ENCODE measurements at regions not wholly inside any gene's neighbourhood (a gene's known extent, or its start where the extent isn't known, plus 50 kb on each side); places are given as distances from the start of the nearest gene placed in this dataset.

DNA sequence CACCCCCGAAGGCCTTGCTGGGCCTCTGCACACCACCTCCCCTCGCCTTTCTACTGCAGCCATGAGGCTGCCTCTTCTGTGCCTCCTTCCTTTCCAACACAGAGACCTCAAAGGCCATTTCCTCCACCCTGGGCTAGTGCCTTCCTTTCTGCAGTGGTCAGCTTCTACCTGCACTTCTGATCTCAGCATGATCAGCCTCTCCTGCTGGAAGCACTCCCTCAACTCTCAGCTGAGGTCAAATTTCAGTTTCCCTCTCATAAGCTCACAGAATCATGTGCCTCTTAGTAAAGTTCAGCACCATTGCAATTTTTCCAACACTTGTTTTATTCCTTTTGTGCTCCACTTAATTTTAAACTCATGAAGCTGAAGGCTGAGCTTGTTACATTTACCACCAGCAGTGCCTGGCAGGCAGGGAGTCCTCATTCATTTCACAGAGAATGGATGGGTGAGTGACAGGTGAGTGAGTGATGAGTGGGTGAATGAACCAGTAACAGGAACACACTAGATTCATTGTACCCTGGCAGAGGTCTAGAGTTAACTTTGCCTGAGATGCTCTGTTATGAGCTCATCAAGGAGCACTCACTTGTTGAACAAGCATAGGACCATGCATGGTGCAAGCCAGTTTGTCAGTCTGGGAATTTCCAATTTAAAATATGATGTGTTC, 124.0 kb upstream of the PRSS58 start:
- 86 to 89% methylated on average over 2 of the region's 2 CpGs for WGBS, 2 donors
- Histone ChIP-seq H3K4me3 (no peak overlapping the region), H3K27ac (no peak overlapping the region), H3K9me3 (no peaks in the 10 kb centered on the region), H3K4me1 (no peaks in the 10 kb centered on the region), H3K27me3 (no peaks in the 10 kb centered on the region), H3K36me3 (ENCODE audit: low read depth, missing control alignments) (no peaks in the 10 kb centered on the region)
- intact Hi-C loops (cut with DNase I; ENCODE audit: low total_unique reads) = no loop called here
- TF ChIP-seq, protein P1, sequence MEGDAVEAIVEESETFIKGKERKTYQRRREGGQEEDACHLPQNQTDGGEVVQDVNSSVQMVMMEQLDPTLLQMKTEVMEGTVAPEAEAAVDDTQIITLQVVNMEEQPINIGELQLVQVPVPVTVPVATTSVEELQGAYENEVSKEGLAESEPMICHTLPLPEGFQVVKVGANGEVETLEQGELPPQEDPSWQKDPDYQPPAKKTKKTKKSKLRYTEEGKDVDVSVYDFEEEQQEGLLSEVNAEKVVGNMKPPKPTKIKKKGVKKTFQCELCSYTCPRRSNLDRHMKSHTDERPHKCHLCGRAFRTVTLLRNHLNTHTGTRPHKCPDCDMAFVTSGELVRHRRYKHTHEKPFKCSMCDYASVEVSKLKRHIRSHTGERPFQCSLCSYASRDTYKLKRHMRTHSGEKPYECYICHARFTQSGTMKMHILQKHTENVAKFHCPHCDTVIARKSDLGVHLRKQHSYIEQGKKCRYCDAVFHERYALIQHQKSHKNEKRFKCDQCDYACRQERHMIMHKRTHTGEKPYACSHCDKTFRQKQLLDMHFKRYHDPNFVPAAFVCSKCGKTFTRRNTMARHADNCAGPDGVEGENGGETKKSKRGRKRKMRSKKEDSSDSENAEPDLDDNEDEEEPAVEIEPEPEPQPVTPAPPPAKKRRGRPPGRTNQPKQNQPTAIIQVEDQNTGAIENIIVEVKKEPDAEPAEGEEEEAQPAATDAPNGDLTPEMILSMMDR (IDR thresholded peaks at IDR 0.05) = no peak
- TF ChIP-seq POLR2A (IDR thresholded peaks at IDR 0.05) = no peak
- no peak for DNase-seq

DNA sequence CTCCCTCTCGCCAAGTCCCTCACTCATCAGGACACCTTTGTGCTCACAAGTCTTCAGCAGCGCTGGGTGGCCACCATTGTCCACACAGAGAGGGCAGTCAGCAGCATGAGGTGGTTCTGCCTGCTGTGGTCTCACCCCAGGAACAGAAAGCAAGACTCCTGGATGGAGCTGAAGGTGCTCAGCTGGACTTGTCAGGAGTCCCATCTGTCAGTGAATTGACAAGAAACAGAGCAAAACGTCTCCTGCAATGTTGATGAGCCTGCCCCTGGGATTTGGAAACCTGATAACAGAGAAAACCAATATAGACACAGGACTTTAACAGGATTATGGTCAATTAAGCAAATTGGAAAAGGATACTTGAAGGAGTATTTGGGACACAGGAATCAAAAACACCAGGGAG, 122.2 kb upstream of the PRSS58 start:
- H3K27ac ChIP-seq = no peak overlapping the region

DNA sequence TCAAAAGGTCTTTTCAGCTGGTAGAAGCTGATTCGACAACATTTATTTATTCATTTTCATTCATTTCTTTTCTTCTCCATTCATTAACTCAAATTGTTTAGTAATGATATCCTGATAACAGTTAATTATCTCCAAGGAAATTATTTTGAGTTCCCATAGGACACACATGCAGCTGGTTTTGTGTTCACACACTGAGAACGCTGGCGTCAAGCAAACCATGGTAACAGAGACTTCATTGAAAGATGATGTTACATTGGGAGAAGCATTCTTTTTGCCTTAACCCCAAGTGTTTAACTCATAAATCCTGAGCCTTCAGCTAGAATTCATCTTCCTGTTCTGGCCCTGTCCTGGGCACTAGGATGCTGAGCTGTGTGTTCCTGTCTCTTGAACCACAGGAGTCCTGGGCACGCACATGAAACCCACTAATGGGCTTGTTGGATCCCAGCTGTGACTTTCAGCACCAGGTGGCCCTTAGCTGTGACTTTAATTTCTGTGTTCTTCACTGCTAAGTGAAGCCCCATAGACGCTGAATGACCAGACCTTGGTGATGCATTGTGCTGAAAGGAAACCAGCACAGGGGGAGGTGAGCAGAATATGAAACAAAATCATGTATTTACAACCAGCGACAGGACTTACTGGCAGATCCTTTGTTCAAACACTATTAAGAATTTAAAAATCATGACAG, 121.5 kb upstream of the PRSS58 start:
- no peak for DNase-seq
- TF ChIP-seq, protein P1 (IDR thresholded peaks at IDR 0.05) = no peak
- TF ChIP-seq POLR2A (IDR thresholded peaks at IDR 0.05) = no peak
- Histone ChIP-seq H3K27me3 (no peaks in the 10 kb centered on the region), H3K4me1 (no peaks in the 10 kb centered on the region), H3K4me3 (no peak overlapping the region), H3K36me3 (ENCODE audit: low read depth, missing control alignments) (no peaks in the 10 kb centered on the region), H3K27ac (no peak overlapping the region), H3K9me3 (no peaks in the 10 kb centered on the region)
- 70 to 75% methylated on average over 6 of the region's 6 CpGs for WGBS, 2 donors
- intact Hi-C loops (cut with DNase I; ENCODE audit: low total_unique reads) = no loop called here

More for the DNA sequence above, 122.2 kb upstream of the PRSS58 start:
- 60 to 78% methylated on average over 3 of the region's 3 CpGs for WGBS, 2 donors
- no peaks in the 10 kb centered on the region for H3K36me3 ChIP-seq (ENCODE audit: low read depth, missing control alignments)
- intact Hi-C loops (cut with DNase I; ENCODE audit: low total_unique reads) = no loop called here
- no peaks in the 10 kb centered on the region for H3K9me3 ChIP-seq
- no peak for TF ChIP-seq POLR2A (IDR thresholded peaks at IDR 0.05)
- TF ChIP-seq, protein P1 (IDR thresholded peaks at IDR 0.05) = no peak
- no peak overlapping the region for H3K4me3 ChIP-seq
- no peak for DNase-seq
- no peaks in the 10 kb centered on the region for H3K27me3 ChIP-seq
- H3K4me1 ChIP-seq = no peaks in the 10 kb centered on the region

DNA sequence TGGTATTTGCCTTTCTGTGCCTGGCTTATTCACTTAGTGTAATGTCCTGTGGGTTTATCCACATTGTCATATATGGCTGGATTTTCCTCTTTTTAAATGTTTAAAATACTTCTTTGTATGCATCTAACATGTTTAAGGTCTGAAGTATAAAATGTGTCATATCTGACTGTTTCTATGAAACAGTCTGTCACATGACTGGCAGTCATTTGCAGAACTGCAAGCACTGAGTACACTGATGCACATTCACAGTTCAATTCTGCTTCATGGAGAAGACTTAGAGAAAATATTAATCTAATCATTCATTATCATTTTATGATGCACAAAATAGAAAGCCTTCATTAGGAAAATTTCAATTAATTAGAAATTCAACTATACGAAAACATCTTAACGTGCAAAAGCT, 119.7 kb upstream of the PRSS58 start:
- DNase-seq = no peak
- no peak for TF ChIP-seq POLR2A (IDR thresholded peaks at IDR 0.05)
- TF ChIP-seq, protein P1 (IDR thresholded peaks at IDR 0.05) = no peak

More for the DNA sequence above, 119.7 kb upstream of the PRSS58 start:
- H3K27ac ChIP-seq = no peak overlapping the region
- H3K36me3 ChIP-seq (ENCODE audit: low read depth, missing control alignments) = no peaks in the 10 kb centered on the region
- no peaks in the 10 kb centered on the region for H3K9me3 ChIP-seq
- intact Hi-C loops (cut with DNase I; ENCODE audit: low total_unique reads) = no loop called here
- no peak overlapping the region for H3K4me3 ChIP-seq
- no peaks in the 10 kb centered on the region for H3K27me3 ChIP-seq
- no peaks in the 10 kb centered on the region for H3K4me1 ChIP-seq
- WGBS, 2 donors = 94% methylated on average over 2 of the region's 2 CpGs

Measured in testis (tissue), 2 donors.